ENCODE measurements at regions not wholly inside any gene's neighbourhood (a gene's known extent, or its start where the extent isn't known, plus 50 kb on each side); places are given as distances from the start of the nearest gene placed in this dataset.
"Not testable (repeated sequence)": the region's sequence is repeated elsewhere in the genome, so short reads cannot be mapped to it uniquely, and the experiment has no call there.

DNA sequence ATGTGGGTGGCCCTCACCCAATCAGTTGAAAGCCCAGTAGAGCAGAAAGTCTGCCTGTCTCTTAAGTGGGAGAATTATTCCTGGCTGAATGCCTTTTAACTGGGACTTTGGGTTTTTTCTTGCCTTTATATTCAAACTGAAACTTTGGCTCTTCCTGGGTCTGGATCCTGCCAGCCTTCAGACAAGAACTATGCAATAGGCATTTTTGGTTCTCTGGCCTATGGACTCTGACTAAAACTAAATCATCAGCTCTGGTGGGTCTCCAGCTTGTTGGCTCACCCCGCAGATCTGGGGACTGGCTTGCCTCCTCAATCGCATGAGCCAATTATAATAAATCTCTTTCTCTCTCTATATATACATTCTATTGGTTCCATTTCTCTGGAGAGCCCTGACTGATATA, 173.0 kb upstream of the IGF1 start:
- DNase-seq, result no peak

DNA sequence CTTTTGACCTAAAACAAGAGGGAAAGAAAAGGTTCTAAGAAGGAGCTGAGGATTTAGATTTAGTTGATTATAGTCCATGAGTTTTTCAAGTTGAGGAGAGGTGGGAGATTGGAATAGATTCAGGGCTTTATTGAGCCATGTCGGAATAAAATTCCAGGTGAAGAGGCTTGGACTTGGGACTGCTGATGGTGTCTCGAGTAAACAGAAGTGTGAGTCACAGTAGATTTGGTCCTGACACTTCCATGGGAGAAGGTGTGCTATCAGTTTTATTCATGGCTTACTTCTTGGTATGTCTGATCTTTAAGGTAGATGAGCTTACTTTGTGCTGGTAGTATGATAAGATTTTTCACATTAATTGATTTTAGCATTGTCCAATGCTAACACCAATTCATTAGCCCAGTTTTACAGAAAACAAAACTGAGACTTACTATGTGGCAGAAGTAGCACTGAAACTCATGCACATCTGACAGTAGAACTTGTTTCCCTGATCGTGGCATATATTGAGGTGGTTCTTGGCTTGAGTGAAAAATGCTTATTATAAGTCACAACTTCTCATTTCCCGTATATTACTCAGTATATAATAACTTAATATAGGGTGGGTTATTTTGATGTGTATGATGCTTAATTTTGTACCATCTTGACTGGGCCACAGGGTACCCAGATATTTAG, 172.4 kb upstream of the IGF1 start:
- DNase-seq, result no peak

DNA sequence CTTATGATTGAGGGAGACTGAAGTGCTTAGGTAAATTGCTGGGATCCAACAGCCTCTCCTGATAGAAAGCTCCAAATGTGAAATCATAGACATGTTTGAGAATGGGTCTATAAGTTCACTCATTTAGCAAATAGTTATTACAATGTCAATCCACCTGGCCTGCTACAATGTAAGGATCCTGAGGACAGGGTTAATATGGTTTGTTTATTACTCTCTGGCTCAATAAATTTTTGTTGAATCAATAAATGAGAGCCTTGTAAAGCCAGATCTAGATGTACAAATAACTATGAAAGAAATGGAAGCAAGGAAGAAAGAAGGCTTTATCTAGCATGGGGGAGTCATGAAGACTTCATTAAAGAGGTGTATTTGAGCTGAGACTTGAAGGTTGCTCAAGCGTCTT, 165.6 kb upstream of the IGF1 start:
- DNase-seq, result no peak

- DNase-seq, result peak; percentile 42
Measured at GRCh38 chr12:102643879-102644575, 163.7 kb upstream of the IGF1 start.

- no peak for DNase-seq
Measured at GRCh38 chr12:102642199-102642598, 161.8 kb upstream of the IGF1 start.

GRCh38 chr12:102640658-102641057, 160.3 kb upstream of the IGF1 start:
- not testable (repeated sequence) for DNase-seq

DNA sequence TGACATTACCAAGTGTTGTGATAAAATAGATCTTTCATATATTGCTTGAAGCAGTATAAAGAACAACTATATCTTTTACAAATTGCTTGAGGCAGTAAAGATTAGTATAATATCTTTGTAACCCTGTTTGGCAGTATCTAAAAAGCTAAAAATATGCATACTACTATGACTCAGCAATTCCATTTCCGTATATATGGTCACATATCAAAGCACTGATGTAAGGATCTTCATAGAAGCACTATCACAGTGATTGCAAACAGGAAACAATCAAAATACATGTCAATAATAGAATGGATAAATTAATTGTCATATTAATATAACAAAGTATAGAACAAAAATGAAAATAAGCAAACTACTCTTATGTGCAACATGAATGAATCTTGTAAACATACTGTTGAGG, 158.4 kb upstream of the IGF1 start:
- DNase-seq, result no peak

DNA sequence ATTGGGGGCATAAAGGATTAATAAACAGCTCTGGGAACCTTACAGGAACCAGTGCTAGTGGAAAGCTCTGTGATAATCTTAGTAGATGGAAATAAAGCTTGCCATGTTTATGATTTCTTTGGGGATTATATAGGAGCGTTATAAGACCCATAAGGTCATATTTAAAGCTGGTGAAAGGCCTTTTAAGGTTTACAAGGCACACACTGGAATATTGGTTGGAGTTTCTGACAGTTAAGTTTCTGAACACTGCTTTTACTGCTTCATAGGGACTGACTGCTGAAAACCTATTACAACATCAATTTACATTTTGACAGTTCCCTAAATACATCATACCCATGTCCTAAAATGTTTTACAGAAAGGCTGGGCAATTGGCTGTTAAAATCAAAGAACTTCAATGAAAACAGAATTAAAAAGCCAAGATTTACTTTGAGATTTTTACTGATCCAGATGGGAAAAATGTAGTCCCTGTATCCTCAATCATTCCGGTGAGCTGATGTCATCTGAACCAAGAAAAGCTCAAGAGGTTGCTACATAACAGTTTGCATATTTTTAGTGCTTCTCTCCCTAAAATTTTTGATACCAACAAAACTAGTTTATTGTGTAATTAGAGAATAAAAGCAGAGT, 153.7 kb upstream of the IGF1 start:
- DNase-seq, result no peak

DNA sequence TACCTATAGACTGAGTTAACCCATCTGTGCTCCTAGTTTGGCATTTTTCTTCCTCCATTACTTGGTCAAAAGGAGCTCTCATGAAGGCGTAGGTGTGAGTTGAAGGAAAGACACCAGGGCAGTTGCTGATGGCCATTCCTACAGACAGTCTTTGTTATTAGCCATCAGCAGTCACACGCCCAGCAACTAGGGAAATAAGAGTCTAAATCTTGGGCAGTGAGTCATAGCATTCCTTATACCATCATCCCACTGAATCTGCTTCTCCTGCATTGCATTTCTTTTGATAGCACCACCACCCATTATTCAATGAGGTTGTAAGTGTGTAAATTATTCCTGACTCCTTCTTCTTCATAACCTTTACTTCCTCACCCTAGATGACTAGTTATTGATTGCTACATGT, 150.9 kb upstream of the IGF1 start:
- DNase-seq, result no peak

GRCh38 chr12:102629262-102629888, 149.0 kb upstream of the IGF1 start:
- DNase-seq, result no peak

- peak; percentile 35 for DNase-seq
Measured at GRCh38 chr12:102625819-102626218, 145.5 kb upstream of the IGF1 start.

DNA sequence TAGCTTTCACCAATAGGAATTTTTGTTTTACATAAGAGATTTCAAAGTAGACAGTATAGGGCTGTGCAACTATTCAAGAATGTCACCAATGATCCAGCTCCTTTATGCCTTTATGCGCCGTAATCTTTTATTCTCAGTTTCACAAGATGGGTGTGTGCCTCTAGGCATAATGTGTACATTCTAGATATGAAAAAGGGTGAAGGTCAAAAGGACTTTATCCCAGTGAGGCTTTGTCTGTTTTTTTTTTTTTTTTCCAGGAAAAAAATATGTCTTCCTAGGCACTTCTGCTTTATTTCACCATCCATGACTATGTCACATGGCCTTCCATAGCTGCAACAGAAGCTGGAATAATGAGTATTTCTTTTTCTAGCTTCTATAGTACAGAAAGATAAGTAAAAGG, 142.3 kb upstream of the IGF1 start:
- DNase-seq, result no peak

GRCh38 chr12:102618197-102618877, 138.0 kb upstream of the IGF1 start:
- DNase-seq, result no peak

DNA sequence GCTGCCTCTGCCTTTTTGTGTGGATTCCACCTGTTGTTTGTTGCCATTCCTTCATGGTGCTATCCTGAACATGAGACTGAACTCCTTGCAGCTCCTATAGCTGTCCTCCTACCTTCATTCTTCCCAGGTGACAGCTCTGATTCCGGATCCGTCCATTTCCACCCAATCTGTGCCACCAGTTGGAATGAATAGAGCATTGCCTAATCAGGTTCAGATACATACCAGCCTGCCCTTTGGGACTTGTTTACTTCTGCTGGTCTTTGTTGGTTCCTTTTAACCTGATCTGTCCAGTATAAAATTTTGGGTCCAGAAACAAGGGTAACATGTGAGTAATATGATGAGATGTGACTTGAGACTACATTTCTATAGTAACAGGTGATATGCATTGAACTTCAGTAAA, 136.3 kb upstream of the IGF1 start:
- no peak for DNase-seq

DNA sequence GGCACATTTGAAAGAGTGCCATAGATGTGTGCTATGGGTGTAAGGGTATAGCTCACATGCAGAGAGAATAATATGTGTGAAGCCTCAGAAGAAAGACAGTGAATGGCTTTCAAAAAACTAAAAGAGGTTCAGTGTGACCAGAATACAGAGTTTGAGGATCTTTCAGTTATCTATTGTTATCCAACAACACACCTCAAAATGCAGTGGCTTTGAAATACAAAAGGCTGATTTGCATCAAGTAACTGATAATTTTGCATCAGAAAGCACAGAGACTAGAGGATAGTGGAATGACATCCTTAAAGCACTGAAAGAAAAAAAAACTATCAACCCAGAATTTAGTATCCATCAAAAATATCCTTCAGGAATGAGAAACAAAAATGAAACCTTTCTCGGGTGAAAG, 131.6 kb upstream of the IGF1 start:
- no peak for DNase-seq

GRCh38 chr12:102609996-102610395, 129.6 kb upstream of the IGF1 start:
- no peak for DNase-seq

DNA sequence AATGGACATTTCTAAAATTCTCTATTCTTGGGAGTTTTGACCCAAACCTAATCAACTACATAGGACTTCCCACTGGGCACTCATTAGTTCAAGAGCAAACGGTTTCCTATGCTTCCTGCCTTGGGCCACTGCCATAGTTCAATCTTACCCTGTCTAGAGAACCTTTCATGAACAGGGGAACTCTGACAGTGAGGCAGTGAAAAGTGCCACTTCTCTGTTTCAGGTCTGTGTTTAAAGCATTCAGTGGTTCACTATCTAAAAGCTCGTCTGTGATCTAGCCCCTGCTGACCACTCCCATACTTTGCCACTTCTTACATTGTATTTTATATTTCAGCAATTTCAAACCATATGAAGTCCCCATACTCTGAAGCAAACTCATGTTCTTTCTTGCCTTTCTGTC, 122.7 kb upstream of the IGF1 start:
- DNase-seq, result no peak

GRCh38 chr12:102602521-102602920, 122.2 kb upstream of the IGF1 start:
- no peak for DNase-seq

DNA sequence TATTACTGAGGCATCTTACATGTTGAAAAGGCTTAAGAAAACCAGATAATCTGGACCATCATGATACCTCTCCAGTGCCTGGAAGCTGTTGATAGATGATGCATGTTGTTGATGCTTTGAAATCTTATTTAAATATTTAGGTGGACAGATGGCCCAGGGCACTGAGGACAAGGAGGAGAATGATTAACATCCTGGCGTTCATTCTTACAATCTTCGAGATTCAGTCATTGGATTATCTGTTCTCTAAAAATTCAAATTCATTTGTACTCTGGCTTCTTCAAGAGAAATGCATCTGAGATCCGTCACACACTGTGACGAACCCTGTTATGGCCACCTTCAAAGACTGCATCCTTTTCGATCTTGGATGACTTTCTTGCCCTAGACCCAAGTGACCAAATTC, 121.3 kb upstream of the IGF1 start:
- no peak for DNase-seq

DNA sequence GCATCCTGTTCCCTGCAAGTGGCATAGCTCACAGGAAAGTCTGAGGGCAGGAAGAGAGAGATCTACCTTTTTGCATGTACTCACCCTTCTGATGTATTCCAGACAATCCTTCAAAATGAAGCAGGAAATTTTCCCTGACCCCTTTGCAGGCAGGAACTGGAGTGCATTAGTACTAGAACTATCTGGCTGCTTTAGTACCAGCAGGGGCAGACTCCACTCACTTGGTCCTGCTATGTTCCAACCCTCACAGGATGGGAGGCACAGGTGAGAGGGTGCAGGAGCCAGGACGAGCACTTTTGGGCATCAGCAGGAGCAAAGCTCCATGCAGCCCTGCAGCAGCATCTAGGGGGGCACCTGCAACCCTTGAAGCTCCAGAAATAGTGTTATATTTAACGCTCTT, 116.3 kb upstream of the IGF1 start:
- no peak for DNase-seq

- DNase-seq, result no peak
Measured at GRCh38 chr12:102596031-102596430, 115.7 kb upstream of the IGF1 start.

DNA sequence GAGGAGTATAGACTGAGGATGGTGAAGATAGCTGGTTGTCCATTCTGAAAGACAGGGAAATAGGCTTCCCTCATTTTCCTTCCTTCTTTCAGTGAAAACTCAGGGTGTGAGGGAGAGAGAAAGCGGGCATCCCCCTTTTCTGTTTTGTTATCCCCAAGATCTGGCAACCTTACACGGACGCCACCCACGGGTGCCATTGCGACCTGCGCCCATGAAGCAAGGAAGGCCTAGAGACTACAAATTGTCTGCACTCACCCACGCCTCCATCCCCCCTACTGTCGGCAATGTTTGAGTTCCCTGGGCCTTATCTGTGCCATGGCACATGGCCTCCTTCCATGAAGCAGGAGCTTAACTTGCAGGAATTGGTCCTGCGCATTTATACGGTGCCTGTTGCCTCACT, 115.0 kb upstream of the IGF1 start:
- DNase-seq, result no peak

DNA sequence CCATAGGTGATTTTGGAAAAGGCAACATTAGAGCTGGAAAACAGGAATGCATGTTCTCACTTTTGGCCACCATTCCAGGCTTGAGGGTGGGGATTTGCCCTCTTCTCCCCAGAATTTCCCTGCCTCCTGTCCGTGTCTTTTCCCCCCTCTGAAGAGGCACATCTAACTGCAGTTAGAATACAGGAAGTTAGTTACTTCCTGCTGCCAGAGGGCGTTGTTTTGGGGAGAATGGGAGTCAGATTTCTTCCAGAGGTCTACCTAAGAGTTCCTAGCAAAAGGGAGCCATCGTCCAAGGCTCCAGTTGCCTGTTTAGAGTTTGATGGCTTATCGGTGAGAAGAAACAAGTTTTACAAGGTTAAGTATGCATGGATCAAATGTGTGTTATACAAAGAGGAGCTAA, 112.8 kb upstream of the IGF1 start:
- DNase-seq, result no peak

Data from NCI-H69 (cell line).